Fibroblast of lung (primary cell): ENCODE measurements at regions not wholly inside any gene's neighbourhood (a gene's known extent, or its start where the extent isn't known, plus 50 kb on each side); places are given as distances from the start of the nearest gene placed in this dataset.

ENCODE experiments used
- DNase-seq, 2 donors: peaks; one replicate each; pipeline versions ENCODE4 v3.0.0 to v3.0.0-alpha.2; 2010; ENCODE audit warnings: low read depth in 2 of 2
- H2AFZ ChIP-seq: 2 replicates; pipeline ENCODE4 v1.5.1; 2012; ENCODE audit warnings: low read length, control low read depth, inconsistent platforms
- H3K27ac ChIP-seq: 2 replicates; pipeline ENCODE4 v1.5.1; 2011; ENCODE audit warnings: low read length, control low read depth; ENCODE audit not compliant: insufficient read depth
- H3K27me3 ChIP-seq: 2 replicates; pipeline ENCODE4 v1.5.1; 2011; ENCODE audit warnings: mild to moderate bottlenecking, low read length; ENCODE audit not compliant: control insufficient read depth, insufficient read depth
- H3K36me3 ChIP-seq: 2 replicates; pipeline ENCODE4 v1.5.1; 2011; ENCODE audit warnings: low read length; ENCODE audit not compliant: control insufficient read depth, insufficient read depth
- H3K4me1 ChIP-seq: 2 replicates; pipeline ENCODE4 v1.5.1; 2011; ENCODE audit warnings: low read length; ENCODE audit not compliant: control insufficient read depth, insufficient read depth; ENCODE audit errors: extremely low read depth
- H3K4me2 ChIP-seq: 2 replicates; pipeline ENCODE4 v1.5.1; 2011; ENCODE audit warnings: low read length, control low read depth; ENCODE audit not compliant: insufficient read depth; ENCODE audit errors: extremely low read depth
- H3K4me3 ChIP-seq, 4 experiments: fragments of 200-600 bp in 1 of 4; sonication (generic) in 1 of 4; replicated peaks in 1 of 4; 2 replicates each; pipeline ENCODE4 v1.5.1; 2011 to 2016; ENCODE audit warnings: low read length in 4 of 4, low read depth in 3 of 4, mild to moderate bottlenecking in 3 of 4, control low read depth in 2 of 4, inconsistent platforms in 1 of 4, mixed read lengths in 1 of 4; ENCODE audit not compliant: insufficient read depth in 1 of 4; ENCODE audit errors: control extremely low read depth in 1 of 4
- H3K79me2 ChIP-seq: 2 replicates; pipeline ENCODE4 v1.5.1; 2012; ENCODE audit warnings: mild to moderate bottlenecking, low read length, inconsistent platforms; ENCODE audit not compliant: control insufficient read depth, insufficient read depth
- H3K9ac ChIP-seq: 2 replicates; pipeline ENCODE4 v1.5.1; 2011; ENCODE audit warnings: mild to moderate bottlenecking, low read length, control low read depth; ENCODE audit not compliant: insufficient read depth
- H3K9me3 ChIP-seq: 2 replicates; pipeline ENCODE4 v1.5.1; 2012; ENCODE audit warnings: low read depth, low read length; ENCODE audit not compliant: control insufficient read depth, insufficient read depth
- H4K20me1 ChIP-seq: 2 replicates; pipeline ENCODE4 v1.5.1; 2011; ENCODE audit warnings: low read length; ENCODE audit not compliant: control insufficient read depth, insufficient read depth; ENCODE audit errors: extremely low read depth
- EZH2 ChIP-seq: IDR thresholded peaks from 2 replicates; pipeline ENCODE4 v1.5.1; 2012; ENCODE audit warnings: low read length, control low read depth, mild to moderate bottlenecking; ENCODE audit errors: missing control alignments
- TF ChIP-seq, protein P1 (sequence below), 2 donors: IDR thresholded peaks in 1 of 2; conservative IDR thresholded peaks in 1 of 2; 1 replicate in 1 of 2; 2 replicates in 1 of 2; pipeline ENCODE4 v1.5.1; 2011 to 2012; ENCODE audit warnings: low read length in 2 of 2, control low read depth in 1 of 2, inconsistent platforms in 1 of 2, low read depth in 1 of 2, mild to moderate bottlenecking in 1 of 2

DNA sequence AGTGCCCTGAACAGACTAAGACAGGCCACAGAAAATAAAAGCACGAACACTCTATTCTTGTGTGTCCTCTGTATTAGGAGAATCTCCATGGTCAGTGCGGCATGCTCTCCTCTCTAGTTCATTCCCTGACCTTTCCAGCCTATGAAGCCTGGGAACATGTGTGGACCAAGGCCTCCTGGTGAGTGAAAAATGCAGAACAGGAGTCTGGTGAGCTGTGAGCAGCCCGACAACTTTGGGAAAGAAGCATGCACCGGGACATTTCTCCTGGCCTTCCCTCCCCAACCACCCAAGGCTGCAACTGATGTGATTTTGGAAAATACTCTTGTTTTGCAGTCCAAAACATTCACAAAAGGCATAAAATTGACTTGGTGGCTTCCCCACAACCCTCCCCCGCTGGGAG, 878.3 kb upstream of the ID2 start:
- no peak overlapping the region for H2AFZ ChIP-seq
- no peak overlapping the region for H3K4me2 ChIP-seq
- no peak overlapping the region for H3K4me3 ChIP-seq
- H4K20me1 ChIP-seq, result no peaks in the 10 kb centered on the region
- no peaks in the 10 kb centered on the region for H3K36me3 ChIP-seq
- TF ChIP-seq, protein P1, sequence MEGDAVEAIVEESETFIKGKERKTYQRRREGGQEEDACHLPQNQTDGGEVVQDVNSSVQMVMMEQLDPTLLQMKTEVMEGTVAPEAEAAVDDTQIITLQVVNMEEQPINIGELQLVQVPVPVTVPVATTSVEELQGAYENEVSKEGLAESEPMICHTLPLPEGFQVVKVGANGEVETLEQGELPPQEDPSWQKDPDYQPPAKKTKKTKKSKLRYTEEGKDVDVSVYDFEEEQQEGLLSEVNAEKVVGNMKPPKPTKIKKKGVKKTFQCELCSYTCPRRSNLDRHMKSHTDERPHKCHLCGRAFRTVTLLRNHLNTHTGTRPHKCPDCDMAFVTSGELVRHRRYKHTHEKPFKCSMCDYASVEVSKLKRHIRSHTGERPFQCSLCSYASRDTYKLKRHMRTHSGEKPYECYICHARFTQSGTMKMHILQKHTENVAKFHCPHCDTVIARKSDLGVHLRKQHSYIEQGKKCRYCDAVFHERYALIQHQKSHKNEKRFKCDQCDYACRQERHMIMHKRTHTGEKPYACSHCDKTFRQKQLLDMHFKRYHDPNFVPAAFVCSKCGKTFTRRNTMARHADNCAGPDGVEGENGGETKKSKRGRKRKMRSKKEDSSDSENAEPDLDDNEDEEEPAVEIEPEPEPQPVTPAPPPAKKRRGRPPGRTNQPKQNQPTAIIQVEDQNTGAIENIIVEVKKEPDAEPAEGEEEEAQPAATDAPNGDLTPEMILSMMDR (conservative IDR thresholded peaks at IDR 0.05 in 1 of 2, IDR thresholded peaks at IDR 0.05 in 1 of 2; ENCODE audit: low read depth in 1 of 2, low read length in 2 of 2), result no peak
- no peak for TF ChIP-seq EZH2
- no peaks in the 10 kb centered on the region for H3K27me3 ChIP-seq
- no peak overlapping the region for H3K27ac ChIP-seq
- no peak for DNase-seq
- H3K9ac ChIP-seq, result no peak overlapping the region
- H3K79me2 ChIP-seq, result no peaks in the 10 kb centered on the region
- H3K9me3 ChIP-seq, result no peaks in the 10 kb centered on the region
- H3K4me1 ChIP-seq, result no peaks in the 10 kb centered on the region

DNA sequence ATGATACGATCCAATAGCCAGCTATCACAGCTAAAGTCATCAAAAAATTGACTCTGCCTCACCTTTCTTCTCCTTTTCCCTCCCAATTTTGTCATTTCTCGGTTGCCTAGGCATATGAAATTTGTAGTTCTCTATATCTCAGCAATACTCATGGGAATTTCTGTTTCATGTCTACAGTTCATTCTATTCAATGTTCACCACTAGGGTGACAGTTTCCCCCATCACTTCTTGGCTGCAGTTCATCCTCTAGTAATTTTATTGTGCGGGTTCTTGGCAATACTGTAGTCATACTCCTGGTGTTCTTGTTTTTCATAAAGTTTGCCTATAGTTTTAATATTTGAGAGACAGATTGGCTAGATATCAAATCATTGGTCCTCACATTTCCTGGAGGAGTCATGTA, 872.2 kb upstream of the ID2 start:
- no peak for DNase-seq
- no peaks in the 10 kb centered on the region for H3K9me3 ChIP-seq
- H3K27ac ChIP-seq, result no peak overlapping the region
- peaks cover 3% of the 10 kb centered on the region for H3K4me1 ChIP-seq
- H3K9ac ChIP-seq, result no peak overlapping the region
- no peak overlapping the region for H3K4me2 ChIP-seq
- no peaks in the 10 kb centered on the region for H4K20me1 ChIP-seq
- no peak overlapping the region for H2AFZ ChIP-seq
- no peak for TF ChIP-seq EZH2
- TF ChIP-seq, protein P1 (conservative IDR thresholded peaks at IDR 0.05 in 1 of 2, IDR thresholded peaks at IDR 0.05 in 1 of 2; ENCODE audit: low read depth in 1 of 2, low read length in 2 of 2), result no peak
- H3K79me2 ChIP-seq, result no peaks in the 10 kb centered on the region
- no peaks in the 10 kb centered on the region for H3K27me3 ChIP-seq
- no peaks in the 10 kb centered on the region for H3K36me3 ChIP-seq
- no peak overlapping the region for H3K4me3 ChIP-seq

DNA sequence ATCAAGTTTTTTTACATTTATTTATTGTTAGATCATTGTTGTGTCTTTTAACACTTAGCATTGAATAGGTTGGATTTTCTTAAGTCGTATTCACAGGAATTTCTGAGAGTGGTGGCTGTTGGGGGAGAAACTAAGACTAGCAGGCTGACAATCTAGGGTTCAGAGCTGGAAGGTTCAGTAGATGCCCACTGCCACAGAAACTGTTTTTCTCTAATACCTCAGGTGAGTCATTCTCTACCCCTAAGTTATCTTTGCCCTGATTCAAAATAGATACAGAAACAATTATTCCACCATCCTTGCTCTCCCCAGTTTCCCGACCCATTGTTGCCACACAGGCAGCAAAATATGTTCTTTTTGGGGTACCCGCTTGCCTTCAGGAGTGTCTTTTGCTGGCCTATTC, 870.8 kb upstream of the ID2 start:
- H4K20me1 ChIP-seq, result no peaks in the 10 kb centered on the region
- no peak overlapping the region for H3K4me2 ChIP-seq
- H3K9me3 ChIP-seq, result no peaks in the 10 kb centered on the region
- no peak overlapping the region for H3K9ac ChIP-seq
- no peak overlapping the region for H2AFZ ChIP-seq
- H3K27me3 ChIP-seq, result no peaks in the 10 kb centered on the region
- H3K27ac ChIP-seq, result no peak overlapping the region
- no peak overlapping the region for H3K4me3 ChIP-seq
- H3K79me2 ChIP-seq, result no peaks in the 10 kb centered on the region
- peaks cover 3% of the 10 kb centered on the region for H3K4me1 ChIP-seq
- DNase-seq, result no peak
- TF ChIP-seq, protein P1 (conservative IDR thresholded peaks at IDR 0.05 in 1 of 2, IDR thresholded peaks at IDR 0.05 in 1 of 2; ENCODE audit: low read depth in 1 of 2, low read length in 2 of 2), result no peak
- TF ChIP-seq EZH2, result no peak
- no peaks in the 10 kb centered on the region for H3K36me3 ChIP-seq
